Endothelial cell of umbilical vein (primary cell): ENCODE measurements at regions not wholly inside any gene's neighbourhood (a gene's known extent, or its start where the extent isn't known, plus 50 kb on each side); places are given as distances from the start of the nearest gene placed in this dataset.

Source experiments
- BruUV-seq: library from RNA; stranded (reverse); fragments of 400-500 nt; replicated peaks from 2 replicates; lab custom pipeline; 2021; lab: Mats Ljungman, UMichigan
- CTCF ChIA-PET: fragments of 300-600, 350-600 bp; sonication (Branson Sonifier 250); formaldehyde crosslinking; loops from one replicate; lab custom pipeline; 2021; ENCODE audit warnings: antibody characterized with exemption, inconsistent platforms; lab: Charles Lee
- POLR2A ChIA-PET: fragments of 300-600, 350-600 bp; sonication (Branson Sonifier 250); formaldehyde crosslinking; loops from one replicate; lab custom pipeline; 2021; ENCODE audit warnings: antibody characterized with exemption, inconsistent platforms; lab: Charles Lee
- DNase-seq: peaks from one replicate; pipeline ENCODE4 v3.0.0-alpha.2; 2011; ENCODE audit warnings: low read depth, low spot score
- FAIRE-seq: peaks from 2 replicates; lab custom pipeline; 2011; peaks lifted over from hg19 to GRCh38; lab: Jason Lieb, UNC
- H2AFZ ChIP-seq: 2 replicates; pipeline ENCODE4 v1.6.0; 2012; ENCODE audit warnings: low read depth, low read length, control low read depth, inconsistent platforms
- H3K27ac ChIP-seq: 2 replicates; pipeline ENCODE4 v1.5.1; 2011; ENCODE audit warnings: low read depth, mild to moderate bottlenecking, control low read depth, low read length, moderate library complexity; ENCODE audit not compliant: insufficient read depth
- H3K27me3 ChIP-seq, 2 experiments: 2 replicates each; pipeline versions ENCODE4 v1.6.0 to v1.6.1; 2011; ENCODE audit warnings: low read length in 2 of 2, mixed read lengths in 1 of 2; ENCODE audit not compliant: control insufficient read depth in 2 of 2, insufficient read depth in 2 of 2
- H3K36me3 ChIP-seq, 2 experiments: 2 replicates in 1 of 2; 3 replicates in 1 of 2; pipeline ENCODE4 v1.5.1; 2011; ENCODE audit warnings: low read length in 2 of 2, mild to moderate bottlenecking in 1 of 2, moderate library complexity in 1 of 2; ENCODE audit not compliant: control insufficient read depth in 2 of 2, insufficient read depth in 2 of 2; ENCODE audit errors: extremely low read depth in 1 of 2
- H3K4me1 ChIP-seq: 3 replicates; pipeline ENCODE4 v1.5.1; 2011; ENCODE audit warnings: mild to moderate bottlenecking, low read length; ENCODE audit not compliant: control insufficient read depth, insufficient read depth; ENCODE audit errors: extremely low read depth
- H3K4me2 ChIP-seq: 2 replicates; pipeline ENCODE4 v1.6.1; 2011; ENCODE audit warnings: low read length, control low read depth, mixed read lengths; ENCODE audit not compliant: insufficient read depth
- H3K4me3 ChIP-seq, 3 experiments: fragments of 200-600 bp in 1 of 3; sonication (generic), shearing (Covaris generic) in 1 of 3; replicated peaks in 1 of 3; 2 replicates each; pipeline ENCODE4 v1.5.1; 2011 to 2016; ENCODE audit warnings: control low read depth in 3 of 3, low read length in 3 of 3, mild to moderate bottlenecking in 2 of 3, inconsistent platforms in 1 of 3, low read depth in 1 of 3, moderate library complexity in 1 of 3; ENCODE audit not compliant: insufficient read depth in 1 of 3
- H3K79me2 ChIP-seq: 2 replicates; pipeline ENCODE4 v1.6.0; 2012; ENCODE audit warnings: low read length, inconsistent platforms; ENCODE audit not compliant: control insufficient read depth, insufficient read depth
- H3K9ac ChIP-seq: replicated peaks from 2 replicates; pipeline ENCODE3; 2011; ENCODE audit warnings: low read length, control low read depth; ENCODE audit not compliant: insufficient read depth; ENCODE audit errors: extremely low read depth
- H3K9me1 ChIP-seq: replicated peaks from 3 replicates; pipeline ENCODE4 v1.6.0; 2011; ENCODE audit warnings: mild to moderate bottlenecking, low read length; ENCODE audit not compliant: control insufficient read depth, insufficient read depth; ENCODE audit errors: extremely low read depth
- H3K9me3 ChIP-seq: replicated peaks from 2 replicates; pipeline ENCODE4 v1.5.1; 2012; ENCODE audit warnings: low read length, inconsistent platforms; ENCODE audit not compliant: control insufficient read depth, insufficient read depth
- H4K20me1 ChIP-seq: replicated peaks from 2 replicates; pipeline ENCODE3; 2011; ENCODE audit warnings: mild to moderate bottlenecking, low read length; ENCODE audit not compliant: control insufficient read depth, insufficient read depth; ENCODE audit errors: extremely low read depth
- EZH2 ChIP-seq: IDR thresholded peaks from 2 replicates; pipeline ENCODE4 v1.6.1; 2012; ENCODE audit warnings: borderline replicate concordance, low read depth, mild to moderate bottlenecking, moderate library complexity, low read length, inconsistent platforms; ENCODE audit not compliant: severe bottlenecking
- FOS ChIP-seq: IDR thresholded peaks from 2 replicates; pipeline ENCODE4 v1.6.1; 2011; ENCODE audit warnings: mild to moderate bottlenecking, low read length, moderate library complexity, borderline replicate concordance; ENCODE audit not compliant: insufficient read depth
- JUN ChIP-seq: IDR thresholded peaks from 2 replicates; pipeline ENCODE4 v1.6.1; 2011; ENCODE audit warnings: borderline replicate concordance, low read depth; ENCODE audit not compliant: insufficient read length, insufficient read depth
- MYC ChIP-seq: IDR thresholded peaks from one replicate; pipeline ENCODE4 v1.6.1; 2011; ENCODE audit warnings: mild to moderate bottlenecking, low read depth, low read length
- POLR2A ChIP-seq: IDR thresholded peaks from 2 replicates; pipeline ENCODE4 v1.6.1; 2012; ENCODE audit warnings: low read depth, mild to moderate bottlenecking, control low read depth, low read length
- dilution Hi-C: fragments of 300-500 bp; cut with MboI; formaldehyde crosslinking; loops from one replicate; pipeline ENCODE4 v1.15.0; 2019; ENCODE audit warnings: low sequenced_read_pairs; ENCODE audit not compliant: extremely low pct_ligation_motif_present
- intact Hi-C: fragments of 100-400 bp; cut with micrococcal nuclease; formaldehyde crosslinking; loops from one replicate; pipeline ENCODE4 v1.10.0; 2022
- TF ChIP-seq, protein P1 (sequence below), 2 donors: IDR thresholded peaks; 1 replicate in 1 of 2; 2 replicates in 1 of 2; pipeline ENCODE4 v1.5.1; 2011; ENCODE audit warnings: low read length in 2 of 2, mild to moderate bottlenecking in 2 of 2, moderate library complexity in 2 of 2, control low read depth in 1 of 2, inconsistent platforms in 1 of 2, low read depth in 1 of 2; ENCODE audit not compliant: insufficient read depth in 1 of 2; ENCODE audit errors: extremely low read depth in 1 of 2
- TF ChIP-seq, protein P2 (sequence below): IDR thresholded peaks from 2 replicates; pipeline ENCODE4 v1.6.1; 2011; ENCODE audit not compliant: insufficient read depth, insufficient read length

DNA sequence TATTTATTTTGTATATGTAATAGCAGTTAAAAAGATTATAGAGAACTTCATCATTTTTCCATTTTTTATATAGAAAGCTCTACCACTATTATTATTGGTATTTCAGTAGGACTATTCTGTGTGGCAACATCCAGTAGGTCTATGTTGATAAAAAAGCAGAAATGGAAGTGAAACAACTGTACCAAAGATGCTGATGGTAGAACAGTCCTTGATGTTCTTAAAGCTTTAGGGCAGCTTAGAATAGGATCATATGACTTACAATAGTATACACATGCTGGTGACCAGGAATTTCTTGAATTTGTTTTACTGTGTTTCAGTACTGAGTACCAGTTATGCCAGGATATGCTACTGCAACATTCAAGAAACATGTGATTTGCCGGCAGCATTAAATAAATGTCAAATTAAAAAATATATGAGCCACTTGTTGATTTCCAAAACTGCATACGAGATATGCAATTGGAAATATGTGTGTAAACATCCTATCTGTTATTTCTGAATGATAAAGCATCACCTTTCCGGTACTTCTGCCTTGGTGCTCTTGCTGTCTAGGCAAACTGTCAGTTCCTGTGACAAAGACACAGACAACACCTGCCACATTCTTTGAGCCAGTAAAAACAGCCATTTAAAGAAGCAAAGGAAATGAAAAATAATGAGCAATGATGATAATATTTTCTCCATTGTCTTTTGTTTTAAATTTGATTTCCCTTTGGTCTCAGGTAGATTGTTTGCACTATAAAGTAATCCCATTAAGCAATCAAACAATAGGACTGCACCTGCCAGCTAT, 649.2 kb downstream of the ZPLD1 start:
- Histone ChIP-seq H3K4me1 (no peaks in the 10 kb centered on the region), H3K9me1 (no peaks in the 10 kb centered on the region), H3K27me3 (no peaks in the 10 kb centered on the region), H4K20me1 (no peaks in the 10 kb centered on the region), H3K36me3 (no peaks in the 10 kb centered on the region), H3K4me3 (no peak overlapping the region), H3K9me3 (no peaks in the 10 kb centered on the region), H3K9ac (no peak overlapping the region), H3K79me2 (no peaks in the 10 kb centered on the region), H2AFZ (no peak overlapping the region), H3K4me2 (no peak overlapping the region), H3K27ac (no peak overlapping the region)
- DNase-seq (no peak), FAIRE-seq (no peak)
- dilution Hi-C loops = no loop called here
- intact Hi-C loops = no loop called here
- TF ChIP-seq, protein P1, sequence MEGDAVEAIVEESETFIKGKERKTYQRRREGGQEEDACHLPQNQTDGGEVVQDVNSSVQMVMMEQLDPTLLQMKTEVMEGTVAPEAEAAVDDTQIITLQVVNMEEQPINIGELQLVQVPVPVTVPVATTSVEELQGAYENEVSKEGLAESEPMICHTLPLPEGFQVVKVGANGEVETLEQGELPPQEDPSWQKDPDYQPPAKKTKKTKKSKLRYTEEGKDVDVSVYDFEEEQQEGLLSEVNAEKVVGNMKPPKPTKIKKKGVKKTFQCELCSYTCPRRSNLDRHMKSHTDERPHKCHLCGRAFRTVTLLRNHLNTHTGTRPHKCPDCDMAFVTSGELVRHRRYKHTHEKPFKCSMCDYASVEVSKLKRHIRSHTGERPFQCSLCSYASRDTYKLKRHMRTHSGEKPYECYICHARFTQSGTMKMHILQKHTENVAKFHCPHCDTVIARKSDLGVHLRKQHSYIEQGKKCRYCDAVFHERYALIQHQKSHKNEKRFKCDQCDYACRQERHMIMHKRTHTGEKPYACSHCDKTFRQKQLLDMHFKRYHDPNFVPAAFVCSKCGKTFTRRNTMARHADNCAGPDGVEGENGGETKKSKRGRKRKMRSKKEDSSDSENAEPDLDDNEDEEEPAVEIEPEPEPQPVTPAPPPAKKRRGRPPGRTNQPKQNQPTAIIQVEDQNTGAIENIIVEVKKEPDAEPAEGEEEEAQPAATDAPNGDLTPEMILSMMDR (IDR thresholded peaks at IDR 0.05; ENCODE audit: extremely low read depth in 1 of 2, insufficient read depth in 1 of 2, low read depth in 1 of 2, low read length in 2 of 2) = no peak
- BruUV-seq = no TSS peak
- CTCF ChIA-PET = no interaction called here
- POLR2A ChIA-PET = no interaction called here

DNA sequence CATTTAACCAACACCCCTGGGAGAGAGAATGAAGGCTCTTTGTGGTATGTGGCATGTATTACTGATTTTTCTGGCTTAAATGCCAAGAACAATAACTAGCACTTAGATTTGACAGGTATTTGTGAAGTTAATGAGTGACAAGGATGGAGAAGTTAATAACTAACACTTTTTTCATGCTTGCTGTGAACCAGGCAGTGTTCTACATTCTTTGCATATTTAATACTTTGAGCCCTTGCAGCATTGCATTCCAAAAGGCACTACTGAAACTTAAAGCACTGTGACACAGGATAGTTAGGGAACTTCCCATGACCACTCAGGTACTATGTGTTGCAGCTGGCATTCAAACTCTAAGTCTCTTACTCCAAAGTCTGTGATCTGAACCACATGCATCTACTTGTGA, 650.6 kb downstream of the ZPLD1 start:
- H3K4me2 ChIP-seq = no peak overlapping the region
- TF ChIP-seq, protein P1 (IDR thresholded peaks at IDR 0.05; ENCODE audit: extremely low read depth in 1 of 2, insufficient read depth in 1 of 2, low read depth in 1 of 2, low read length in 2 of 2) = no peak
- TF ChIP-seq JUN (no peak), EZH2 (no peak), FOS (no peak), POLR2A (no peak), MYC (no peak)
- TF ChIP-seq, protein P2, sequence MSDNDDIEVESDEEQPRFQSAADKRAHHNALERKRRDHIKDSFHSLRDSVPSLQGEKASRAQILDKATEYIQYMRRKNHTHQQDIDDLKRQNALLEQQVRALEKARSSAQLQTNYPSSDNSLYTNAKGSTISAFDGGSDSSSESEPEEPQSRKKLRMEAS = no peak
- dilution Hi-C loops = no loop called here
- ChIA-PET POLR2A (no interaction called here), CTCF (no interaction called here)
- H3K27me3 ChIP-seq = no peaks in the 10 kb centered on the region
- no peaks in the 10 kb centered on the region for H3K79me2 ChIP-seq
- no peaks in the 10 kb centered on the region for H3K9me3 ChIP-seq
- H3K4me1 ChIP-seq = no peaks in the 10 kb centered on the region
- no peak for DNase-seq
- no peak overlapping the region for H3K4me3 ChIP-seq
- H4K20me1 ChIP-seq = no peaks in the 10 kb centered on the region
- no peak overlapping the region for H3K9ac ChIP-seq
- no peak overlapping the region for H2AFZ ChIP-seq
- intact Hi-C loops = no loop called here
- no peaks in the 10 kb centered on the region for H3K36me3 ChIP-seq
- H3K27ac ChIP-seq = no peak overlapping the region
- H3K9me1 ChIP-seq = no peaks in the 10 kb centered on the region
- BruUV-seq = no TSS peak
- no peak for FAIRE-seq
